ENCODE measurements at regions not wholly inside any gene's neighbourhood (a gene's known extent, or its start where the extent isn't known, plus 50 kb on each side); places are given as distances from the start of the nearest gene placed in this dataset.

DNA sequence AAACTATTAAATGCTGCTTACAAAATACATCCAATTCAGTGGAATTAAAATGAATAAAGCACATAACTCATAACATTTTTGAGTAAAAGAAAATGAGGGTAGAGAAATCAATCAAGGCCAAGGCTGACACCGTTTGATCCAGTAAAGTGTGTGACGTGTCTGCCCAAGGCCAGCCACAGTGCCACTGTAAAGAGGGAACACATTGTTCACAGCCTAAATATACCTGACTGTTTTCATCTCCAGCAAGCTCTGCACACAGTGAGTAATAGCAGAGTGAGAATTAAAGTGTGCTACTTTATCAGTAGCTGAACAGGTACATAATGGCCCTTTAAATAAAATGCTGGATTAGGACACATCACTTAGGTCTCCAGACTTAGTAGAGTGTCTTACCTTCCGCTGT lies 130.8 kb upstream of the DPP6 start:
- Mint-ChIP-seq H3K27me3 (ENCODE audit: low read depth) (no peaks in the 10 kb centered on the region), H3K27ac (no peak overlapping the region), H3K36me3 (ENCODE audit: low read depth) (no peaks in the 10 kb centered on the region), H3K4me1 (ENCODE audit: low read depth) (no peaks in the 10 kb centered on the region), H3K9me3 (ENCODE audit: insufficient read depth) (peaks cover 7% of the 10 kb centered on the region), H3K4me3 (no peak overlapping the region)
- CTCF ChIA-PET, result no interaction called here
- no peak for DNase-seq
- POLR2A ChIA-PET, result no interaction called here
- ATAC-seq, result no peak

DNA sequence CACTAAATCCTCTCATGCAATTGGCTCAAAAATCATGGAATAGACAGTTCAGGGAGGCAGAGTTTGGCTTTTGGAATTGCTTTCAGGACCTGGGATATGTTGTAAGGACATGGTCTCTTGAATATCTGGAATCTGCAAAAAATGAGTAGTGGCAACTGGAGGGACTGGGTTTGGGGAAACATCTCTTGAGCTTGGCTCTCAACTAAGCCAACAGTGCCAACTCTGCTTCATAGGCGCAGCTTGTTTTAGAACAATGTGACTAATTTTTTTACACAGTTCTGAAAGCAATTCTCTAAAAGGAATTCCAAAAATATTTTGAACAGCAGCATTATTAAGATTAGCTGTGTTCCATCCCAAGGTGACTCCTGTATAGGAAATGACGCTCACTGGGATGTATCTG lies 121.5 kb upstream of the DPP6 start:
- H3K4me1 Mint-ChIP-seq (ENCODE audit: low read depth), result no peaks in the 10 kb centered on the region
- CTCF ChIA-PET, result no interaction called here

GRCh38 chr7:153934048-153934447 lies 118.2 kb upstream of the DPP6 start:
- Mint-ChIP-seq H3K9me3 (ENCODE audit: insufficient read depth) (no peaks in the 10 kb centered on the region), H3K27me3 (ENCODE audit: low read depth) (no peaks in the 10 kb centered on the region), H3K27ac (no peak overlapping the region), H3K4me1 (ENCODE audit: low read depth) (no peaks in the 10 kb centered on the region), H3K36me3 (ENCODE audit: low read depth) (no peaks in the 10 kb centered on the region), H3K4me3 (no peak overlapping the region)
- DNase-seq (no peak), ATAC-seq (no peak)
- ChIA-PET CTCF (no interaction called here), POLR2A (no interaction called here)

More for the DNA sequence above, 121.5 kb upstream of the DPP6 start:
- no peak for DNase-seq
- Mint-ChIP-seq H3K4me3 (no peak overlapping the region), H3K9me3 (ENCODE audit: insufficient read depth) (no peaks in the 10 kb centered on the region), H3K27ac (no peak overlapping the region), H3K27me3 (ENCODE audit: low read depth) (no peaks in the 10 kb centered on the region), H3K36me3 (ENCODE audit: low read depth) (no peaks in the 10 kb centered on the region)
- POLR2A ChIA-PET, result no interaction called here
- ATAC-seq, result no peak

GRCh38 chr7:153934629-153935028 lies 117.6 kb upstream of the DPP6 start:
- DNase-seq (no peak), ATAC-seq (no peak)
- H3K27me3 Mint-ChIP-seq (ENCODE audit: low read depth), result no peaks in the 10 kb centered on the region
- no peaks in the 10 kb centered on the region for H3K9me3 Mint-ChIP-seq (ENCODE audit: insufficient read depth)
- no peaks in the 10 kb centered on the region for H3K4me1 Mint-ChIP-seq (ENCODE audit: low read depth)
- H3K4me3 Mint-ChIP-seq, result no peak overlapping the region
- ChIA-PET CTCF (no interaction called here), POLR2A (no interaction called here)
- H3K27ac Mint-ChIP-seq, result no peak overlapping the region
- no peaks in the 10 kb centered on the region for H3K36me3 Mint-ChIP-seq (ENCODE audit: low read depth)

DNA sequence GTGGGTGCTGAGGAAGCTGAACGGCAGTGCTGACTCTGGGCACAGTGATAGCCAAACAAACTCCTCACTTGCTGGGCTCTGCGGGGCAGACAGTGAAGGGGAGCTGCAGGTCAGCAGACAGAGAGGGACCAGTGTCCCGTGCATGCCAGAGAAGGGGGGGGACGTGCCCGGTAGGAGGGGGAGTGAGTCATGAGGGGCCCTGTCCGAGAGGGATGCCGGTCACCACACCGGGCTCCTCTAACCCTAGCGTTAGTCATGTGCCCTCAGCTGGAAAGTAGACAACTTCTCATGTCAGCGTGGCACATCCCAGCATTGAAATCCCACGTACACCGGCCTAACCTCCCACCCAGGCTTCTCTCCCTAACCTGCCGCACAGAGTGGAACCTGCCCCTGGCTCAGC lies 117.1 kb upstream of the DPP6 start:
- ChIA-PET CTCF (no interaction called here), POLR2A (no interaction called here)
- H3K9me3 Mint-ChIP-seq (ENCODE audit: insufficient read depth), result no peaks in the 10 kb centered on the region
- no peak for ATAC-seq
- H3K27ac Mint-ChIP-seq, result no peak overlapping the region
- H3K4me1 Mint-ChIP-seq (ENCODE audit: low read depth), result no peaks in the 10 kb centered on the region
- H3K36me3 Mint-ChIP-seq (ENCODE audit: low read depth), result no peaks in the 10 kb centered on the region
- no peak for DNase-seq
- no peak overlapping the region for H3K4me3 Mint-ChIP-seq
- H3K27me3 Mint-ChIP-seq (ENCODE audit: low read depth), result no peaks in the 10 kb centered on the region

DNA sequence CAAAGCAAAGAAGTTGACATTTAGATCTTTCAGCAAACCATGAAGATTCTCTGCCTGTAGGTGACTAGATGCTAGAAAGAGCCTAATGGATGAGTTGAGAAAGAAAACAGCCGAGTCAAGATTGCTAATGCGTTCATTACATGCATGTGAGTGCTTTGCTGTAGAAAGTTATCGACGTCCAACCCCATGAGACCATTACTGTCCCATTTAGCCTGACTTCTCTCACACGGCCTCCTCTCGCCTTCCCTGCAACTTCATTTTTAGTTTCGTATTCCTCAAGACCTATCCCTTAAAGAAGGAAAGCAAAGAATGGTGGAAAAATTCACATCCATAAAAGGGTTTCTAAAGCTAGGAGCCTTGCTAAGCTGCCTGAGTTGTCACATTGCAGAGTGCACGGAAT lies 113.7 kb upstream of the DPP6 start:
- H3K27me3 Mint-ChIP-seq (ENCODE audit: low read depth), result no peaks in the 10 kb centered on the region
- POLR2A ChIA-PET, result no interaction called here
- H3K27ac Mint-ChIP-seq, result no peak overlapping the region
- ATAC-seq (no peak), DNase-seq (no peak)
- H3K36me3 Mint-ChIP-seq (ENCODE audit: low read depth), result no peaks in the 10 kb centered on the region
- no peaks in the 10 kb centered on the region for H3K4me1 Mint-ChIP-seq (ENCODE audit: low read depth)
- CTCF ChIA-PET, result no interaction called here
- H3K9me3 Mint-ChIP-seq (ENCODE audit: insufficient read depth), result peaks cover 2% of the 10 kb centered on the region
- H3K4me3 Mint-ChIP-seq, result no peak overlapping the region

DNA sequence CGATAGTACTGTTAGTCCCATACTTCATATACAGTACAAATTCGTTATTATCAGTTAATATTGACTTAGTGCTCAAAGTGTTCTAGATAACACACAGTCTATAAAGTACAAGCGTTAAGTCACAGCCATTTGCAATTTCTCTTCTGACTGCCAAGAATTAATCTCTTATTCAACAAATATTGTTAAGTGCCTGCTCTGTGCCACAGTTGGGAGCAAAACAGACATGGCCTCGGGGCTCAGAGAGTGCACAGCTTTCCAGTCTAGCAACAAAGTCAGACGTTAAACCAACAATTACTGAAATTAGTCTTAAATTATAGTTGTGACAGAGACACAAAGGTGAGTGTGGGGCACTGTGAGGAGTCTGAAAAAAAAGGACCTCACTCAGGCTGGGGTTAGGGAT lies 113.0 kb upstream of the DPP6 start:
- Mint-ChIP-seq H3K4me3 (no peak overlapping the region), H3K36me3 (ENCODE audit: low read depth) (no peaks in the 10 kb centered on the region), H3K4me1 (ENCODE audit: low read depth) (no peaks in the 10 kb centered on the region), H3K27me3 (ENCODE audit: low read depth) (no peaks in the 10 kb centered on the region), H3K27ac (no peak overlapping the region), H3K9me3 (ENCODE audit: insufficient read depth) (peaks cover 2% of the 10 kb centered on the region)
- CTCF ChIA-PET, result no interaction called here
- POLR2A ChIA-PET, result no interaction called here
- no peak for ATAC-seq
- DNase-seq, result no peak

- Mint-ChIP-seq H3K4me3 (no peak overlapping the region), H3K9me3 (ENCODE audit: insufficient read depth) (peaks cover 2% of the 10 kb centered on the region), H3K36me3 (ENCODE audit: low read depth) (no peaks in the 10 kb centered on the region), H3K4me1 (ENCODE audit: low read depth) (no peaks in the 10 kb centered on the region), H3K27ac (no peak overlapping the region), H3K27me3 (ENCODE audit: low read depth) (no peaks in the 10 kb centered on the region)
- POLR2A ChIA-PET, result no interaction called here
- DNase-seq (no peak), ATAC-seq (no peak)
- CTCF ChIA-PET, result no interaction called here
These were observed 112.5 kb upstream of the DPP6 start for GRCh38 chr7:153939654-153940053.

GRCh38 chr7:153941061-153941460 lies 111.1 kb upstream of the DPP6 start:
- CTCF ChIA-PET, result no interaction called here
- no peak for ATAC-seq

GRCh38 chr7:153942036-153942435 lies 110.2 kb upstream of the DPP6 start:
- H3K27me3 Mint-ChIP-seq (ENCODE audit: low read depth), result no peaks in the 10 kb centered on the region
- ChIA-PET CTCF (no interaction called here), POLR2A (no interaction called here)
- no peak for DNase-seq
- H3K36me3 Mint-ChIP-seq (ENCODE audit: low read depth), result no peaks in the 10 kb centered on the region
- H3K27ac Mint-ChIP-seq, result no peak overlapping the region
- H3K9me3 Mint-ChIP-seq (ENCODE audit: insufficient read depth), result peaks cover 6% of the 10 kb centered on the region
- ATAC-seq, result no peak
- no peak overlapping the region for H3K4me3 Mint-ChIP-seq
- H3K4me1 Mint-ChIP-seq (ENCODE audit: low read depth), result no peaks in the 10 kb centered on the region

More at GRCh38 chr7:153941061-153941460, 111.1 kb upstream of the DPP6 start:
- Mint-ChIP-seq H3K27me3 (ENCODE audit: low read depth) (no peaks in the 10 kb centered on the region), H3K27ac (no peak overlapping the region), H3K9me3 (ENCODE audit: insufficient read depth) (peaks cover 2% of the 10 kb centered on the region), H3K4me3 (no peak overlapping the region), H3K4me1 (ENCODE audit: low read depth) (no peaks in the 10 kb centered on the region), H3K36me3 (ENCODE audit: low read depth) (no peaks in the 10 kb centered on the region)
- POLR2A ChIA-PET, result no interaction called here
- no peak for DNase-seq

DNA sequence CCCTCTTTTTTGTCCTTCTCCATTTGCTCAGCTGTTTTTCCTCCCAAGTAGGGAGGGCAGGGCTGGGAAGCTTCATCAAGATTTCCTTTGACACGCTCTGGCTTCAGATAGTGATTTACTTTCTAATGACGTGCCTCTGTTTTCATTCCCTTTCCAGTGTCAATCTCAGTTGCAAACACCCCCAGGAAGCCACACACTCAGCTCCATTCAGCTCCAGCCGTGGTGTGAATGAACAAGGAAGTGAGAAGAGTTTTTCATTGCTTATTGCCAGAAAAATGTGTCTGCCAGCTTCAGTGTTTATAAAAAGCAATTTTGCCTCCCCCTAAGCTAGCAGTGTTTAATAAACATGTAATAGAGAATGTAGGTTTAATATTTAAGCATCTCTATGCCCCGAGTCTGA lies 108.7 kb upstream of the DPP6 start:
- no peak for ATAC-seq
- no peaks in the 10 kb centered on the region for H3K27me3 Mint-ChIP-seq (ENCODE audit: low read depth)
- ChIA-PET CTCF (no interaction called here), POLR2A (no interaction called here)
- H3K36me3 Mint-ChIP-seq (ENCODE audit: low read depth), result no peaks in the 10 kb centered on the region
- H3K27ac Mint-ChIP-seq, result no peak overlapping the region
- no peaks in the 10 kb centered on the region for H3K4me1 Mint-ChIP-seq (ENCODE audit: low read depth)
- H3K9me3 Mint-ChIP-seq (ENCODE audit: insufficient read depth), result peaks cover 6% of the 10 kb centered on the region
- H3K4me3 Mint-ChIP-seq, result no peak overlapping the region
- DNase-seq, result no peak

DNA sequence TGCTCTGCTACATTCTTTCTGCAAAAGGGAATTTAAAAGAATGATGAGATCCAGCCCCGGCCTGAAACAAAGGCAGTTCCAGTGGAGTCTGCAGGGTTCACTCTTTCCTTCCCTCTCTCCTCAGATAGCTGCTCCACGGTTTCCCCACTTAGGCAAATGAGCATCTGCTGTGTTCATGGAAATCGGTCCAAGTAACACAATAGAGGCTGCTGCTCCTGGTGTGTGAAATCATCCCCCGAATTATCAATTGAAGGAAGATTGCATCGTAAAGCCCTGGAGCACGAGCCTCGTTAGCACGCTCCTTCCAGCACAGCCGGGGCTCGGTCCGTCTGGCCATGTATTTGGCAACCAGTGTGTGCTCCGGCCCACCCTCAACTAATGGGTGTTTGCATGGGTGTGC lies 108.3 kb upstream of the DPP6 start:
- Mint-ChIP-seq H3K4me3 (no peak overlapping the region), H3K27ac (no peak overlapping the region), H3K27me3 (ENCODE audit: low read depth) (no peaks in the 10 kb centered on the region), H3K36me3 (ENCODE audit: low read depth) (no peaks in the 10 kb centered on the region), H3K9me3 (ENCODE audit: insufficient read depth) (peaks cover 6% of the 10 kb centered on the region), H3K4me1 (ENCODE audit: low read depth) (no peaks in the 10 kb centered on the region)
- ATAC-seq, result no peak
- DNase-seq, result no peak
- ChIA-PET CTCF (no interaction called here), POLR2A (no interaction called here)

DNA sequence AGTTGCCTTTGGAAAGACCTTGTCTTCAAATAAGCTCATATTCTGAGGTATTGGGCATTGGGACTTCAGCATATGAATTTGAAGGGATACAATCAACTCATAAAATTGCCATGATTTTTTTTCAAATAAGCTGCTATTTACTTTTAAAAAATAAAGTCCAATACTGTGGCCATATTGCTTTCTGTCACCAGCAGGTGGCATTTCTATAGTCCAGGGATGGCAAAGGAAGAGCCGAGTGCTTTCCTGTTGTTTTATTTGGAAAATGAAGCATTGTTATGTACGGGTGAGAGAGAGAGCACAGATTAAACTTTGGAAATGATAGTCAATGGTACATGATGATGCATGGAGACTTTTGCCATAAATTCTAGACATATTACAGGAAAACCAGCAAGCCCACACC lies 104.1 kb upstream of the DPP6 start:
- ATAC-seq (no peak), DNase-seq (no peak)
- H3K4me1 Mint-ChIP-seq (ENCODE audit: low read depth), result no peaks in the 10 kb centered on the region
- no peaks in the 10 kb centered on the region for H3K27me3 Mint-ChIP-seq (ENCODE audit: low read depth)
- H3K9me3 Mint-ChIP-seq (ENCODE audit: insufficient read depth), result peaks cover 6% of the 10 kb centered on the region
- H3K4me3 Mint-ChIP-seq, result no peak overlapping the region
- H3K27ac Mint-ChIP-seq, result no peak overlapping the region
- no peaks in the 10 kb centered on the region for H3K36me3 Mint-ChIP-seq (ENCODE audit: low read depth)
- POLR2A ChIA-PET, result no interaction called here
- CTCF ChIA-PET, result no interaction called here

GRCh38 chr7:153951316-153951715 lies 100.9 kb upstream of the DPP6 start:
- ChIA-PET POLR2A (no interaction called here), CTCF (no interaction called here)
- ATAC-seq (no peak), DNase-seq (no peak)
- Mint-ChIP-seq H3K27me3 (ENCODE audit: low read depth) (no peaks in the 10 kb centered on the region), H3K9me3 (ENCODE audit: insufficient read depth) (peaks cover 4% of the 10 kb centered on the region), H3K4me3 (no peak overlapping the region), H3K36me3 (ENCODE audit: low read depth) (no peaks in the 10 kb centered on the region), H3K27ac (no peak overlapping the region), H3K4me1 (ENCODE audit: low read depth) (no peaks in the 10 kb centered on the region)

All from activated CD8-positive, alpha-beta T cell treated with anti-CD3 and anti-CD28 coated beads, Interleukin-2, amount 10 ng/mL, durations not matched to agents 7 days and 5 days (primary cell).